ENCODE measurements at regions not wholly inside any gene's neighbourhood (a gene's known extent, or its start where the extent isn't known, plus 50 kb on each side); places are given as distances from the start of the nearest gene placed in this dataset.

GRCh38 chr18:65620076-65620696 lies 130.6 kb upstream of the CDH7 start:
- no peak for TF ChIP-seq CTCF (IDR thresholded peaks at IDR 0.05)
- no peak for TF ChIP-seq MLX (CRISPR knock-in tag; IDR thresholded peaks at IDR 0.05)
- TF ChIP-seq ZSCAN18 (CRISPR knock-in tag; IDR thresholded peaks at IDR 0.05) = no peak
